SH-SY5Y (cell line): ENCODE measurements at regions not wholly inside any gene's neighbourhood (a gene's known extent, or its start where the extent isn't known, plus 50 kb on each side); places are given as distances from the start of the nearest gene placed in this dataset.

Experiments used
- GATA2 ChIP-seq: IDR thresholded peaks from 2 replicates; pipeline ENCODE4 v1.6.1; 2011; ENCODE audit warnings: mild to moderate bottlenecking, low read depth, low read length
- GATA3 ChIP-seq: IDR thresholded peaks from 2 replicates; pipeline ENCODE4 v1.6.1; 2011; ENCODE audit warnings: low read depth, mild to moderate bottlenecking, low read length, moderate library complexity

DNA sequence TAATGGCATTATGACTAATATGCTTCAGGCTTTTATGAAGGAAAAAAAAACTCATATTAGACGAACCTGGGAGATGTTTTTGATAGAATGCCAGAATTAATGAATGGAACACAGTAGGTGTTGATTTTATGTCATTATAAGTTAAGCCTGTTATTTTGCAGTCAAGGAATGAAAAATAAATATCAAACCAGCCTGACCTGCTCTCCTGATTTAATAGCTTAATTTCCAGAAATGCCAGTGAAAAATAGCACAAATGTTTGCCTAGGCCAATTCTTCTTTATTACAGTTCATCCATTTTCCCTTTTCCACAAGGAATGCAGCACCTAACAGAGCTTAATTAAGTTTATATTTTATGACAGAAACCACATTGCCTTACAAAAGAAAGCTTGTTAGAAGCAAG lies 292.0 kb downstream of the TBL1XR1 start:
- TF ChIP-seq GATA3 (no peak), GATA2 (no peak)
